H1 (cell line): ENCODE measurements at regions not wholly inside any gene's neighbourhood (a gene's known extent, or its start where the extent isn't known, plus 50 kb on each side); places are given as distances from the start of the nearest gene placed in this dataset.

ENCODE experiments used
- CTCF ChIA-PET: fragments of 300-600 bp; sonication (Branson Sonifier 250); formaldehyde crosslinking; loops from one replicate; lab custom pipeline; 2021; ENCODE audit not compliant: partially characterized antibody; lab: Charles Lee
- POLR2A ChIA-PET: fragments of 300-600 bp; sonication (Branson Sonifier 250); formaldehyde crosslinking; loops from one replicate; lab custom pipeline; 2021; ENCODE audit warnings: inconsistent platforms; ENCODE audit not compliant: partially characterized antibody; lab: Charles Lee
- DNase-seq, 2 experiments: peaks; one replicate each; pipeline versions ENCODE4 v3.0.0 to v3.0.0-alpha.2; 2010 to 2022; ENCODE audit warnings: low spot score in 2 of 2, low read depth in 1 of 2, mixed read lengths in 1 of 2
- FAIRE-seq: peaks from 2 replicates; lab custom pipeline; 2011; peaks lifted over from hg19 to GRCh38; lab: Jason Lieb, UNC
- H2AFZ ChIP-seq: 2 replicates; pipeline ENCODE4 v1.8.1; 2012; ENCODE audit warnings: low read length, inconsistent platforms
- H2AK5ac ChIP-seq: 2 replicates; pipeline ENCODE4 v1.6.1; 2013; ENCODE audit warnings: low read depth, low read length
- H2BK120ac ChIP-seq: replicated peaks from 2 replicates; pipeline ENCODE3; 2013; ENCODE audit warnings: low read depth, low read length, inconsistent platforms
- H2BK12ac ChIP-seq: 2 replicates; pipeline ENCODE4 v1.6.1; 2013; ENCODE audit warnings: low read depth, low read length
- H2BK15ac ChIP-seq: 2 replicates; pipeline ENCODE4 v1.6.1; 2013; ENCODE audit warnings: low read length
- H2BK20ac ChIP-seq: 2 replicates; pipeline ENCODE4 v1.6.1; 2013; ENCODE audit warnings: low read length
- H2BK5ac ChIP-seq: 2 replicates; pipeline ENCODE4 v1.6.1; 2013; ENCODE audit warnings: low read depth, low read length
- H3K14ac ChIP-seq: 2 replicates; pipeline ENCODE4 v1.6.1; 2013; ENCODE audit warnings: inconsistent platforms; ENCODE audit not compliant: insufficient read length
- H3K18ac ChIP-seq: 2 replicates; pipeline ENCODE4 v1.6.1; 2013; ENCODE audit warnings: low read length; ENCODE audit errors: extremely low read depth
- H3K23ac ChIP-seq: 2 replicates; pipeline ENCODE4 v1.6.1; 2013; ENCODE audit warnings: inconsistent platforms; ENCODE audit not compliant: insufficient read length
- H3K23me2 ChIP-seq: 2 replicates; pipeline ENCODE4 v1.6.1; 2013; ENCODE audit warnings: low read depth, low read length
- H3K27ac ChIP-seq: 2 replicates; pipeline ENCODE4 v1.6.1; 2011; ENCODE audit warnings: low read depth, low read length, inconsistent platforms
- H3K27me3 ChIP-seq, 4 experiments: replicated peaks in 1 of 4; 1 replicate in 1 of 4; 2 replicates in 3 of 4; pipeline versions ENCODE4 v1.6.1 to v1.8.1; 2011 to 2013; ENCODE audit warnings: low read length in 3 of 4, mild to moderate bottlenecking in 3 of 4, inconsistent platforms in 2 of 4, mixed read lengths in 2 of 4, moderate library complexity in 1 of 4; ENCODE audit not compliant: control insufficient read depth in 3 of 4, insufficient read depth in 3 of 4; ENCODE audit errors: extremely low read depth in 1 of 4
- H3K36me3 ChIP-seq, 4 experiments: 2 replicates each; pipeline versions ENCODE4 v1.6.1 to v1.8.1; 2011 to 2013; ENCODE audit warnings: mild to moderate bottlenecking in 4 of 4, low read length in 3 of 4, moderate library complexity in 2 of 4, control low read depth in 1 of 4, inconsistent platforms in 1 of 4; ENCODE audit not compliant: insufficient read depth in 4 of 4, control insufficient read depth in 2 of 4
- H3K4ac ChIP-seq: replicated peaks from 2 replicates; pipeline ENCODE3; 2013; ENCODE audit warnings: low read length, low read depth, mixed read lengths, inconsistent platforms; ENCODE audit not compliant: insufficient read length
- H3K4me1 ChIP-seq, 4 experiments: replicated peaks in 1 of 4; 1 replicate in 1 of 4; 2 replicates in 3 of 4; pipeline versions ENCODE4 v1.6.1 to v1.8.1; 2011 to 2013; ENCODE audit warnings: low read length in 3 of 4, inconsistent platforms in 2 of 4, mixed read lengths in 1 of 4; ENCODE audit not compliant: insufficient read depth in 4 of 4, control insufficient read depth in 3 of 4
- H3K4me2 ChIP-seq, 2 experiments: 2 replicates each; pipeline versions ENCODE4 v1.6.1 to v1.8.1; 2011 to 2013; ENCODE audit warnings: low read depth in 2 of 2, low read length in 2 of 2, control low read depth in 1 of 2, inconsistent platforms in 1 of 2, mild to moderate bottlenecking in 1 of 2; ENCODE audit not compliant: insufficient read depth in 1 of 2
- H3K4me3 ChIP-seq, 4 experiments: fragments of 200-600, 300-600 bp in 1 of 4; sonication (generic), shearing (Covaris generic), sonication (Bioruptor Twin) in 1 of 4; 2 replicates each; pipeline versions ENCODE4 v1.5.1 to v1.8.1; 2011 to 2016; ENCODE audit warnings: low read length in 4 of 4, low read depth in 3 of 4, control low read depth in 2 of 4, inconsistent platforms in 2 of 4, mild to moderate bottlenecking in 2 of 4, mixed read lengths in 1 of 4, moderate library complexity in 1 of 4; ENCODE audit not compliant: insufficient read depth in 2 of 4; ENCODE audit errors: extremely low read depth in 1 of 4
- H3K56ac ChIP-seq: replicated peaks from 2 replicates; pipeline ENCODE3; 2013; ENCODE audit warnings: low read depth, mild to moderate bottlenecking, mixed read lengths, low read length, inconsistent platforms; ENCODE audit not compliant: insufficient read length
- H3K79me1 ChIP-seq: 2 replicates; pipeline ENCODE4 v1.6.1; 2013; ENCODE audit warnings: low read depth, low read length, control low read depth
- H3K79me2 ChIP-seq, 2 experiments: 2 replicates each; pipeline versions ENCODE4 v1.6.1 to v1.8.1; 2012 to 2013; ENCODE audit warnings: low read length in 2 of 2, mild to moderate bottlenecking in 2 of 2, inconsistent platforms in 1 of 2; ENCODE audit not compliant: insufficient read depth in 2 of 2, control insufficient read depth in 1 of 2
- H3K9ac ChIP-seq, 4 experiments: replicated peaks in 1 of 4; 1 replicate in 1 of 4; 2 replicates in 3 of 4; pipeline versions ENCODE4 v1.6.1 to v1.8.1; 2011 to 2013; ENCODE audit warnings: low read depth in 3 of 4, low read length in 3 of 4, control low read depth in 2 of 4, mild to moderate bottlenecking in 2 of 4, moderate library complexity in 2 of 4, inconsistent platforms in 1 of 4; ENCODE audit errors: extremely low read depth in 1 of 4
- H3K9me3 ChIP-seq, 2 experiments: 2 replicates each; pipeline versions ENCODE4 v1.6.1 to v1.8.1; 2012 to 2013; ENCODE audit warnings: mild to moderate bottlenecking in 2 of 2, moderate library complexity in 2 of 2, control low read depth in 1 of 2, inconsistent platforms in 1 of 2, low read depth in 1 of 2, low read length in 1 of 2, mixed read lengths in 1 of 2; ENCODE audit not compliant: insufficient read depth in 2 of 2
- H4K20me1 ChIP-seq, 2 experiments: replicated peaks in 1 of 2; 2 replicates each; pipeline versions ENCODE3 to v1.8.1; 2011 to 2013; ENCODE audit warnings: inconsistent platforms in 2 of 2, low read length in 2 of 2, mild to moderate bottlenecking in 1 of 2; ENCODE audit not compliant: insufficient read depth in 2 of 2, control insufficient read depth in 1 of 2
- H4K5ac ChIP-seq: 2 replicates; pipeline ENCODE4 v1.6.1; 2013; ENCODE audit warnings: low read length, low read depth, mixed read lengths, inconsistent platforms; ENCODE audit not compliant: insufficient read length
- H4K8ac ChIP-seq: 2 replicates; pipeline ENCODE4 v1.8.0; 2013; ENCODE audit warnings: mild to moderate bottlenecking, moderate library complexity, low read length, inconsistent platforms; ENCODE audit not compliant: insufficient read depth; ENCODE audit errors: extremely low read depth
- H4K91ac ChIP-seq: replicated peaks from 2 replicates; pipeline ENCODE3; 2013; ENCODE audit warnings: low read length, mixed read lengths, inconsistent platforms; ENCODE audit not compliant: insufficient read length
- ATF2 ChIP-seq: IDR thresholded peaks from 2 replicates; pipeline ENCODE4 v1.6.1; 2012; ENCODE audit warnings: low read length, inconsistent platforms
- BACH1 ChIP-seq: IDR thresholded peaks from 2 replicates; pipeline ENCODE4 v1.6.1; 2012; ENCODE audit warnings: low read length, improper control_type of control experiment
- CEBPB ChIP-seq: IDR thresholded peaks from 2 replicates; pipeline ENCODE4 v1.6.1; 2012; ENCODE audit warnings: low read depth, low read length
- HDAC2 ChIP-seq, 2 experiments: fragments of 300-600 bp in 1 of 2; sonication (generic) in 1 of 2; IDR thresholded peaks; 2 replicates each; pipeline ENCODE4 v1.6.1; 2011 to 2012; ENCODE audit warnings: low read depth in 2 of 2, low read length in 2 of 2, mild to moderate bottlenecking in 2 of 2, moderate library complexity in 2 of 2, borderline replicate concordance in 1 of 2, inconsistent platforms in 1 of 2
- JUN ChIP-seq: IDR thresholded peaks from 2 replicates; pipeline ENCODE4 v1.6.1; 2011; ENCODE audit warnings: low read depth, mild to moderate bottlenecking, improper control_type of control experiment, low read length
- KDM4A ChIP-seq: IDR thresholded peaks from one replicate; pipeline ENCODE4 v1.7.1; 2012; ENCODE audit warnings: low read depth, mild to moderate bottlenecking, moderate library complexity, low read length, inconsistent platforms; ENCODE audit not compliant: severe bottlenecking
- MAX ChIP-seq: IDR thresholded peaks from 2 replicates; pipeline ENCODE4 v1.6.1; 2012; ENCODE audit warnings: inconsistent platforms
- POLR2A ChIP-seq, 2 experiments: IDR thresholded peaks; 1 replicate in 1 of 2; 2 replicates in 1 of 2; pipeline ENCODE4 v1.6.1; 2011; ENCODE audit warnings: low read depth in 2 of 2, low read length in 2 of 2, mild to moderate bottlenecking in 2 of 2; ENCODE audit errors: control extremely low read depth in 1 of 2
- RNF2 ChIP-seq: fragments of 200-900, 300-1000 bp; sonication (generic); IDR thresholded peaks from 2 replicates; pipeline ENCODE4 v1.7.1; 2016; ENCODE audit warnings: borderline replicate concordance, low read depth, mild to moderate bottlenecking, antibody characterized with exemption, low read length; ENCODE audit not compliant: poor library complexity, severe bottlenecking; ENCODE audit errors: missing control alignments
- SIN3A ChIP-seq, 2 experiments: IDR thresholded peaks in 1 of 2; conservative IDR thresholded peaks in 1 of 2; 2 replicates each; pipeline ENCODE4 v1.6.1; 2011 to 2012; ENCODE audit warnings: low read length in 2 of 2, improper control_type of control experiment in 1 of 2, low read depth in 1 of 2, mild to moderate bottlenecking in 1 of 2
- TBP ChIP-seq: IDR thresholded peaks from 2 replicates; pipeline ENCODE4 v1.6.1; 2011; ENCODE audit warnings: low read depth, low read length, improper control_type of control experiment
- WGBS, 2 experiments: shearing (Covaris generic) in 1 of 2; methylation state at CpG; one replicate each; pipeline versions ENCODE4 v1.1.6 to v1.1.7; 2013 to 2015; ENCODE audit warnings: low lambda C conversion rate in 2 of 2, mixed read lengths in 2 of 2, inconsistent platforms in 1 of 2, low coverage in 1 of 2, missing lambda C conversion rate in 1 of 2; ENCODE audit not compliant: insufficient replicate concordance in 2 of 2, insufficient coverage in 1 of 2, insufficient read length in 1 of 2; ENCODE audit errors: extremely low coverage in 1 of 2, missing lambda C conversion rate in 1 of 2; 5-methylcytosine and 5-hydroxymethylcytosine counted together

DNA sequence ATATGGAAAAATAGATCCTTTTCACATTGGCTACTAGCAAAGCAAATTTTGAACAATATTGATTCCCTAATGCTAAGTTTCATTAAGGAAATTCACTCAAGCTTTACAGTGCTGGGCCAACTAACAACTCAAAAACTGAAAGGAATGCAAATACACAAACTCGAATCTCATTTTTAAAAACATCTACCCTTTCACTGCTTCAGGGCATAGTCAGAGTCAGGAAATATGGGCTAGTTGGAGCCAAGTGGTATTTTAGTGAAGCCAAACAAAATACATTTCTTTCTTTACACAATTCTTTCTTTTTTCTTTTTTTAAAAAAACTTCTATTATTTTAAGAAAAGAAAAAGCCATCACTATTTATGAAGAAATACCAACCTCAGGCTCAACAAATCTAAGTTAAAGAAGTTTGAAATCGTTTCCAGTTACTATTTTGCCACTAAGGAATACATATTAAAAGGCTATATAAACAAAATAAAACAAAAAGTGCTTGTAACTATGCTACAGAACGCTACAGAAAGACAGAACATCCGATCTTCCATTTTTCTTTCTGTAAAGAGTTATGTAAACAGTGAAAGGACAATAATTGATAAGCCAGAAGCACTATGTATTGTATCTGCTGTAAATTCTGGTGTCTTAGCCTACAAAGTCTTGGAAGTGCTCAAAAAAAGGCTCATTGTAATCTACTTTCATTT, 113.6 kb upstream of the STK17B start:
- CTCF ChIA-PET = interaction anchor here (0.9 to 2.1 kb wide), 8 partner anchors 9 to 207 kb away, joined by 3 to 8 read pairs (median 4); no protein-coding TSS in a partner anchor
- 87% methylated on average over 4 of the region's 4 CpGs; no CpG with 5 or more reads in 1 of the 2 experiments for WGBS, 2 experiments
- no peak for TF ChIP-seq KDM4A
- TF ChIP-seq SIN3A (conservative IDR thresholded peaks at IDR 0.05 in 1 of 2, IDR thresholded peaks at IDR 0.05 in 1 of 2; ENCODE audit: low read depth in 1 of 2, low read length in 2 of 2) = no peak
- TF ChIP-seq ATF2 = no peak
- no peak for TF ChIP-seq RNF2
- no peak for TF ChIP-seq JUN
- TF ChIP-seq TBP = no peak
- TF ChIP-seq HDAC2 (IDR thresholded peaks at IDR 0.05; ENCODE audit: borderline replicate concordance in 1 of 2, low read depth in 2 of 2, low read length in 2 of 2) = no peak
- TF ChIP-seq POLR2A (IDR thresholded peaks at IDR 0.05; ENCODE audit: control extremely low read depth in 1 of 2, low read depth in 2 of 2, low read length in 2 of 2) = no peak
- TF ChIP-seq MAX = no peak
- TF ChIP-seq CEBPB = no peak
- no peak for TF ChIP-seq BACH1

More for the DNA sequence above, 113.6 kb upstream of the STK17B start:
- DNase-seq (no peak), FAIRE-seq (no peak)
- no peaks in the 10 kb centered on the region for H4K20me1 ChIP-seq
- H3K79me2 ChIP-seq = no peaks in the 10 kb centered on the region
- no peaks in the 10 kb centered on the region for H3K27me3 ChIP-seq
- no peak overlapping the region for H3K27ac ChIP-seq
- H3K4me1 ChIP-seq = no peaks in the 10 kb centered on the region
- H3K4ac ChIP-seq = no peak overlapping the region
- H4K5ac ChIP-seq = no peak overlapping the region
- H3K14ac ChIP-seq = no peak overlapping the region
- H2BK120ac ChIP-seq = no peak overlapping the region
- H3K36me3 ChIP-seq = no peaks in the 10 kb centered on the region
- H4K8ac ChIP-seq = no peak overlapping the region
- no peak overlapping the region for H3K4me3 ChIP-seq
- H2BK20ac ChIP-seq = no peak overlapping the region
- no peaks in the 10 kb centered on the region for H3K23me2 ChIP-seq
- no peak overlapping the region for H2BK12ac ChIP-seq
- no peak overlapping the region for H2AFZ ChIP-seq
- H3K18ac ChIP-seq = no peak overlapping the region
- no peak overlapping the region for H3K9ac ChIP-seq
- POLR2A ChIA-PET = no interaction called here
- no peak overlapping the region for H2AK5ac ChIP-seq
- H3K9me3 ChIP-seq = no peaks in the 10 kb centered on the region; a peak in 1 of 4 replicates
- no peak overlapping the region for H3K56ac ChIP-seq
- H4K91ac ChIP-seq = no peak overlapping the region
- no peak overlapping the region for H3K4me2 ChIP-seq
- no peaks in the 10 kb centered on the region for H3K79me1 ChIP-seq
- no peak overlapping the region for H3K23ac ChIP-seq
- no peak overlapping the region for H2BK15ac ChIP-seq
- no peak overlapping the region for H2BK5ac ChIP-seq
